NCI-H446 (cell line): ENCODE measurements at regions not wholly inside any gene's neighbourhood (a gene's known extent, or its start where the extent isn't known, plus 50 kb on each side); places are given as distances from the start of the nearest gene placed in this dataset.

Experiments
- DNase-seq, 2 experiments: peaks; one replicate each; lab custom pipeline; 2025; lab: John Stamatoyannopoulos, UW

GRCh38 chr5:3654515-3654914, 58.9 kb downstream of the IRX1 start:
- DNase-seq: no peak

- no peak for DNase-seq
Observed at GRCh38 chr5:3656803-3657202, 61.2 kb downstream of the IRX1 start.

GRCh38 chr5:3657364-3658022, 61.9 kb downstream of the IRX1 start:
- DNase-seq: no peak

- DNase-seq: no peak
Observed at GRCh38 chr5:3658929-3659328, 63.3 kb downstream of the IRX1 start.

GRCh38 chr5:3659907-3660306, 64.3 kb downstream of the IRX1 start:
- DNase-seq: no peak

GRCh38 chr5:3660630-3661029, 65.0 kb downstream of the IRX1 start:
- no peak for DNase-seq

GRCh38 chr5:3661755-3662296, 66.2 kb downstream of the IRX1 start:
- no peak for DNase-seq

- DNase-seq: no peak
Observed at GRCh38 chr5:3662344-3662743, 66.7 kb downstream of the IRX1 start.

GRCh38 chr5:3671337-3671736, 75.7 kb downstream of the IRX1 start:
- DNase-seq: no peak

GRCh38 chr5:3678801-3679200, 83.2 kb downstream of the IRX1 start:
- no peak for DNase-seq

GRCh38 chr5:3680821-3681220, 85.2 kb downstream of the IRX1 start:
- no peak for DNase-seq

- no peak for DNase-seq
Observed at GRCh38 chr5:3684118-3684517, 88.5 kb downstream of the IRX1 start.

- DNase-seq: no peak
Observed at GRCh38 chr5:3684771-3685354, 89.2 kb downstream of the IRX1 start.

GRCh38 chr5:3694819-3695218, 99.2 kb downstream of the IRX1 start:
- no peak for DNase-seq

- no peak for DNase-seq
Observed at GRCh38 chr5:3695818-3696217, 100.2 kb downstream of the IRX1 start.

GRCh38 chr5:3698412-3698811, 102.8 kb downstream of the IRX1 start:
- DNase-seq: no peak

- no peak for DNase-seq
Observed at GRCh38 chr5:3701694-3702093, 106.1 kb downstream of the IRX1 start.

- DNase-seq: no peak
Observed at GRCh38 chr5:3704661-3705060, 109.0 kb downstream of the IRX1 start.

GRCh38 chr5:3709068-3709716, 113.6 kb downstream of the IRX1 start:
- no peak for DNase-seq

- DNase-seq: no peak
Observed at GRCh38 chr5:3709717-3710348, 114.2 kb downstream of the IRX1 start.

- DNase-seq: no peak
Observed at GRCh38 chr5:3715062-3715461, 119.4 kb downstream of the IRX1 start.

GRCh38 chr5:3729631-3730030, 134.0 kb downstream of the IRX1 start:
- no peak for DNase-seq

GRCh38 chr5:3734632-3735031, 139.0 kb downstream of the IRX1 start:
- no peak for DNase-seq
